Fibroblast of villous mesenchyme (primary cell): ENCODE measurements at regions not wholly inside any gene's neighbourhood (a gene's known extent, or its start where the extent isn't known, plus 50 kb on each side); places are given as distances from the start of the nearest gene placed in this dataset.

Source experiments
- DNase-seq: peaks from one replicate; pipeline ENCODE4 v3.0.0-alpha.2; 2010; ENCODE audit warnings: low read depth
- H3K4me3 ChIP-seq: 2 replicates; pipeline ENCODE4 v1.5.1; 2011; ENCODE audit warnings: low read depth, mild to moderate bottlenecking, low read length
- TF ChIP-seq, protein P1 (sequence below): IDR thresholded peaks from 2 replicates; pipeline ENCODE4 v1.5.1; 2012; ENCODE audit warnings: low read depth, mild to moderate bottlenecking, low read length; ENCODE audit not compliant: insufficient read depth

DNA sequence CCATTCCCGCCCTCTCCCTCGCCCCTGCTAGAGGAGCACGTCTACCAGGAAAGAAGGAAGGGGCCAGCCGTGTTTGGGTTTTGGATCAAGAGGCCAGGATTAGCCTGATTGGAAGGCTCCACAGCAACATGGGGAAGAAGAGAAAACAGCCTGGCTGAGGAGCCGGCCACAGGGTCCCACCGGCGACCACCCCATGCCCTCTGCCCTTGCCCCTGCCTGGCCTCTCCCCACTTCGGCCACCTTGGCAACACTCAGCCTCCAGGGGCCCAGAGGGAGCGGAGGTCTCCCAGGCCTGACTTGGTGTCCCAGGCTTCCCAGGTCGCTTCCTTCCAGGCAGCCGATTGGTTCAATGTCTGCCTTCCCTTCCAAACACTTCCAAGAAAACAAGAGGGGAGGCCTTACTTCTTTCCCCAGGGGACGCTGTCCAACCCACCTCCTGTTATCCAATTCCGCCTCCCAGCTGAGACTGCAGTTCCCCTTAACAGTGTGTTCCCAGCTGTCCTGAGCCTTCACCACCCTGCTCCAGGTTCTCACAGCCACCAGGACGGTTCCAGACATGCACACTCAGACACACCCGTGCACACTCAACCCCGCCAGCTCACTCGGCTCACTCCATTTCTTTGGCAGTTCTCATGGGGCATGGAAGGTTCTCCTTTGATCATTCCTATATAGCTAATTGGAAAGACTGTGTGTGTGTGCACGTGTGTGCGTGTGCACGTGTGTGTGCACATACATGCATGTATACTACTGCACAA is 65.4 kb downstream of the RBFOX3 start:
- H3K4me3 ChIP-seq: no peak overlapping the region
- no peak for DNase-seq
- TF ChIP-seq, protein P1, sequence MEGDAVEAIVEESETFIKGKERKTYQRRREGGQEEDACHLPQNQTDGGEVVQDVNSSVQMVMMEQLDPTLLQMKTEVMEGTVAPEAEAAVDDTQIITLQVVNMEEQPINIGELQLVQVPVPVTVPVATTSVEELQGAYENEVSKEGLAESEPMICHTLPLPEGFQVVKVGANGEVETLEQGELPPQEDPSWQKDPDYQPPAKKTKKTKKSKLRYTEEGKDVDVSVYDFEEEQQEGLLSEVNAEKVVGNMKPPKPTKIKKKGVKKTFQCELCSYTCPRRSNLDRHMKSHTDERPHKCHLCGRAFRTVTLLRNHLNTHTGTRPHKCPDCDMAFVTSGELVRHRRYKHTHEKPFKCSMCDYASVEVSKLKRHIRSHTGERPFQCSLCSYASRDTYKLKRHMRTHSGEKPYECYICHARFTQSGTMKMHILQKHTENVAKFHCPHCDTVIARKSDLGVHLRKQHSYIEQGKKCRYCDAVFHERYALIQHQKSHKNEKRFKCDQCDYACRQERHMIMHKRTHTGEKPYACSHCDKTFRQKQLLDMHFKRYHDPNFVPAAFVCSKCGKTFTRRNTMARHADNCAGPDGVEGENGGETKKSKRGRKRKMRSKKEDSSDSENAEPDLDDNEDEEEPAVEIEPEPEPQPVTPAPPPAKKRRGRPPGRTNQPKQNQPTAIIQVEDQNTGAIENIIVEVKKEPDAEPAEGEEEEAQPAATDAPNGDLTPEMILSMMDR: no peak

DNA sequence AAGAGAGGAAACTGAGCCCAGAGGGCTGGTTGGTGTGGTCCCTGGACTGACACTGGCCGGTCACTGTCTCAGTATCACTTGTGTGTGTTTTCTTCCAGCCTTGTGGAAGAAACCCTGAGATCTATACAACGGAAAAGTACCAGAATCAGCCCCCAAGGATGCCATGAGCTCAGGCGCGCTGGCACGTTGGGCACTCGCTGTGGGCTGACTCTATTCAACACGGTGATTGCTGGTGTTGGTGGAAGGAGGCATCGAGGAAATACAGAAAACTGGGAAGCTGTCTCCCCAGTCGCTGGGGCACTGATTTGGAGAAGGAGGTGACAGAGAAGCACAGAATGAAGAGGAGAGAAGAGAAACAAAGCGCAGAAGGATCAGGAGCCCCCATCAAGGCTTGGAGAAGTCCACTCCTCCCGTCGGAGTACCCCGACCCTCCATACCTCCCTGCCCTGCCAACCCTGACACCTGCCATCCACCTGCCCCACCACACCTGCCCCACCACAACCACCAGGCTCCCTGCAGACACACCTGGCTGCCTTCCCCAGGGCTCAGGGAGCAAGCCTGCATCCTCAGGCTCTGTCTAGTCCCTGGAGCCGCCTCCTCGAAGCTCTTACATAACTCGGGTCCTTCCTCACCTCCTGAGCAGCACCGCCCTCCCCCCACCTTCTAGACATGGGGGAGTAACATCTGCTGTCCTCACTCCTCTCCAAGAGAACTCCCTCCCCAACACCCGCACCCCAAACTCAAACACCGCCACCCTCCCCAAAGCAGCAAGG is 66.5 kb downstream of the RBFOX3 start:
- TF ChIP-seq, protein P1: no peak
- H3K4me3 ChIP-seq: no peak overlapping the region
- no peak for DNase-seq

DNA sequence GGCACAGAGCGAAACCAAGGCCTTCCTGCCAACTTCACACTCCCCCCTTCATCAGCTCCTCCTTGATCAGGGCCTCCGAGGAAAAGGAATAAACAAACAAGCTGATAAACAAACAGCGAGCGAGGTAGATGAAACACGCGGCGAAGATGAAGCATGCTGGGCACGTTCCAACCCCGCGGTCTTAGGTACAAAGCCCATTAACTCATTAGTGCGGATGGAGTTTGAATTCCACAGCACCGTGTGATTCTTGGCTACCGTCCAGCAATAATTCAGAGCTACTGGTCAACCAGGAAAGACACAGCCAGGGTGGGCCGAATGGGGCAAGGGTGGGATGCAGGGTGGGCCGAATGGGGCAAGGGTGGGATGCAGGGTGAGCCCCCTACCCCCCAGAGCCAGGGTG is 67.3 kb downstream of the RBFOX3 start:
- TF ChIP-seq, protein P1: no peak
- H3K4me3 ChIP-seq: no peak overlapping the region
- DNase-seq: no peak

DNA sequence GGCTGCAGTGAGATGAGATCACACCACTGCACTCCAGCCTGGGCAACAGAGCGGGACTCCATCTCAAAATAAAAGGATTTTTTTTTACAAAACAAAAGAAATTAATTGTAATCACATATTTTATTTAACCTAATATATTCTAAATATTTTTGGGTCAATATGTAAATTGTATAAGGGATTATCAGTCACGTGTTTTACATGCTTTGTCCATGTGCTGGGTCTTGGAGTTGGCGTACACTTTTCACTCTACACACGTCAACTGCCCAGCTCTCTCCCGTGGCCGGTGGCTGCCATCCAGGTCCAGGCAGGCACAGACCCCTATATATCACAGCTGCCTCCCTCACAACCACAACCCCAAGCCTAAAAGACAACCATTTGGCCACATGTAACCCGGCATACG is 68.1 kb downstream of the RBFOX3 start:
- TF ChIP-seq, protein P1: no peak
- DNase-seq: no peak
- H3K4me3 ChIP-seq: no peak overlapping the region

GRCh38 chr17:79541056-79541850 is 69.6 kb downstream of the RBFOX3 start:
- no peak for DNase-seq
- H3K4me3 ChIP-seq: no peak overlapping the region
- TF ChIP-seq, protein P1: no peak

DNA sequence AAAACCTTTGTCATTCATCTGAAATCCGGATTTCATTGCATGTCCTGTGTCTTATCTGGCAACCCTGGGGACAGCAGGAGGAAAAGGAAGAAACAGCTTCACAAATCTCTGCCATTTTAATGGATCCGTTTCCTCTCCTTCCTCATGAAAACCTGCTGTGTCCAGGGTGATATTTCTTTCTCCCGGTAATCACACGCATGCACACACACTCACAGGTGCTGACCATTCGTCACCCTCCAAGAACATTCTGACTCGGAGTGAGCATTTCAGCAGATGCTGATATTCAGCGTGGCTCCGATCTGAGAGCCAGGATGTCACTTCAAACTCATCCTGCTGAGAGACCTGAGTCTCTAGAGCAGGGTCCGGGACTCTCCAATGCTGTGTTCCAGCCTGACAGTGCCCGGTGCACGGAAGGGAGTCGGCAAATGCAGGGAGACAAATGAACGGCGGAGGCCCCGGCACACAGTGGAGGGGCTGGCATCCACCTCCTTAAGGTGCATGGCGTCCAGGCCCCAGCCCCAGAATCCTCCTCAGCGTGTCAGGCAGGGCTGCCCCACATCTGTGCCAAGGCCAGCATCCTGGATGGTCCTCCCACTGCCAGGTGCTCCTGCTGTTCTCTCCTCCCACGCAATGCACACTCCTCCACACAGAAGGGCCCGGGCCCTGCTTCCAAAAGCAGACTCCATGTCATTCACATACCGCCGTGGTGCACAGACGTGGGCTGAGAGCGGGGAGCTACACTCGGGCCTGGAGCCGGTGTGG is 70.7 kb downstream of the RBFOX3 start:
- no peak overlapping the region for H3K4me3 ChIP-seq
- TF ChIP-seq, protein P1: no peak
- no peak for DNase-seq
